GM12864 (cell line): ENCODE measurements at regions not wholly inside any gene's neighbourhood (a gene's known extent, or its start where the extent isn't known, plus 50 kb on each side); places are given as distances from the start of the nearest gene placed in this dataset.

Source experiments
- DNase-seq: peaks from one replicate; pipeline ENCODE4 v3.0.0-alpha.2; 2011; ENCODE audit warnings: low read depth
- H3K4me3 ChIP-seq: 2 replicates; pipeline ENCODE4 v1.5.1; 2011; ENCODE audit warnings: mild to moderate bottlenecking, low read depth, low read length, control low read depth
- TF ChIP-seq, protein P1 (sequence below): IDR thresholded peaks from 2 replicates; pipeline ENCODE4 v1.5.1; 2011; ENCODE audit warnings: low read depth, mild to moderate bottlenecking, moderate library complexity, low read length, control low read depth, inconsistent platforms; ENCODE audit errors: missing control alignments

DNA sequence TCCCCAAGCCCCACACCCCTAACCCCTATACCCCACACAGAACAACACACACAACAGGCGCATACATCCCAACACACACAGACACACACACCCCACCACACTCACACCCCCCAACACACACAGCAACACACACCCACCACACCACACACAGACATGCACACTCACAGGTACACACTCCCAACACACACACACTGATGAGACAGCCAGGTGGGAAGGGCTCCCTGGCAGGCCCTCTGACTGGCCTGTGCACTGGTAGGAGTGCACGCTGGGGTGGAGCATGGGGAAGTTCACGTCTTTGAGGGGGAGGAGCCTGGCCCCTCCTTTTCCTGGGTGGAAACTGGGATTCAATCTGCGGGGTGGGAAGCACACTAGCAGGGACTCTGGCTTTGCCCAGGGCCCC is 116.7 kb downstream of the RHOU start:
- TF ChIP-seq, protein P1, sequence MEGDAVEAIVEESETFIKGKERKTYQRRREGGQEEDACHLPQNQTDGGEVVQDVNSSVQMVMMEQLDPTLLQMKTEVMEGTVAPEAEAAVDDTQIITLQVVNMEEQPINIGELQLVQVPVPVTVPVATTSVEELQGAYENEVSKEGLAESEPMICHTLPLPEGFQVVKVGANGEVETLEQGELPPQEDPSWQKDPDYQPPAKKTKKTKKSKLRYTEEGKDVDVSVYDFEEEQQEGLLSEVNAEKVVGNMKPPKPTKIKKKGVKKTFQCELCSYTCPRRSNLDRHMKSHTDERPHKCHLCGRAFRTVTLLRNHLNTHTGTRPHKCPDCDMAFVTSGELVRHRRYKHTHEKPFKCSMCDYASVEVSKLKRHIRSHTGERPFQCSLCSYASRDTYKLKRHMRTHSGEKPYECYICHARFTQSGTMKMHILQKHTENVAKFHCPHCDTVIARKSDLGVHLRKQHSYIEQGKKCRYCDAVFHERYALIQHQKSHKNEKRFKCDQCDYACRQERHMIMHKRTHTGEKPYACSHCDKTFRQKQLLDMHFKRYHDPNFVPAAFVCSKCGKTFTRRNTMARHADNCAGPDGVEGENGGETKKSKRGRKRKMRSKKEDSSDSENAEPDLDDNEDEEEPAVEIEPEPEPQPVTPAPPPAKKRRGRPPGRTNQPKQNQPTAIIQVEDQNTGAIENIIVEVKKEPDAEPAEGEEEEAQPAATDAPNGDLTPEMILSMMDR: no peak
- DNase-seq: no peak
- no peak overlapping the region for H3K4me3 ChIP-seq

GRCh38 chr1:228852511-228853088 is 117.3 kb downstream of the RHOU start:
- DNase-seq: no peak
- TF ChIP-seq, protein P1: no peak

GRCh38 chr1:228853191-228853590 is 117.9 kb downstream of the RHOU start:
- H3K4me3 ChIP-seq: no peak overlapping the region
- no peak for DNase-seq
- TF ChIP-seq, protein P1: no peak

More at GRCh38 chr1:228852511-228853088, 117.3 kb downstream of the RHOU start:
- H3K4me3 ChIP-seq: no peak overlapping the region

- DNase-seq: no peak
- TF ChIP-seq, protein P1: no peak
- no peak overlapping the region for H3K4me3 ChIP-seq
Observed at GRCh38 chr1:228853637-228854036, 118.4 kb downstream of the RHOU start.

- DNase-seq: no peak
- TF ChIP-seq, protein P1: no peak
- H3K4me3 ChIP-seq: no peak overlapping the region
Observed at GRCh38 chr1:228854907-228855306, 119.6 kb downstream of the RHOU start.

GRCh38 chr1:228857611-228858010 is 122.3 kb downstream of the RHOU start:
- H3K4me3 ChIP-seq: no peak overlapping the region
- no peak for DNase-seq
- TF ChIP-seq, protein P1: no peak
